ENCODE measurements at regions not wholly inside any gene's neighbourhood (a gene's known extent, or its start where the extent isn't known, plus 50 kb on each side); places are given as distances from the start of the nearest gene placed in this dataset.

GRCh38 chr10:47060356-47060755, 149.1 kb downstream of the PTPN20 start:
- H3K4ac ChIP-seq (ENCODE audit: low read depth, low read length): no peak overlapping the region
- H2BK5ac ChIP-seq (ENCODE audit: low read depth, low read length, poor library complexity): no peak overlapping the region
- DNase-seq: no peak
- H3K14ac ChIP-seq (ENCODE audit: low read length): no peak overlapping the region
- H3K27ac ChIP-seq (ENCODE audit: low read depth, low read length): no peak overlapping the region
- no peaks in the 10 kb centered on the region for H3K27me3 ChIP-seq (ENCODE audit: insufficient read depth, low read length)
- H4K8ac ChIP-seq (ENCODE audit: low read depth, low read length): no peak overlapping the region
- H2BK12ac ChIP-seq (ENCODE audit: low read length): no peak overlapping the region
- H2BK120ac ChIP-seq (ENCODE audit: insufficient read depth, low read length, poor library complexity): no peak overlapping the region
- H3K4me1 ChIP-seq (ENCODE audit: control insufficient read depth in 1 of 2, insufficient read depth in 2 of 2, low read length in 2 of 2): no peaks in the 10 kb centered on the region
- no peak overlapping the region for H3K23ac ChIP-seq (ENCODE audit: low read length)
- H3K4me3 ChIP-seq (ENCODE audit: low read depth, low read length): no peak overlapping the region
- H3K4me2 ChIP-seq (ENCODE audit: low read length): no peak overlapping the region
- no peak overlapping the region for H3K9ac ChIP-seq (ENCODE audit: low read length)
- no peak overlapping the region for H4K91ac ChIP-seq (ENCODE audit: low read depth, low read length)
- no CpG with 5 or more reads among the region's 5 CpGs for WGBS (ENCODE audit: extremely low coverage, insufficient coverage, insufficient read length)
- H3K79me1 ChIP-seq (ENCODE audit: low read length): no peaks in the 10 kb centered on the region
- H2AK5ac ChIP-seq (ENCODE audit: low read length): no peak overlapping the region
- no peaks in the 10 kb centered on the region for H3K36me3 ChIP-seq (ENCODE audit: control insufficient read depth in 1 of 2, insufficient read depth in 2 of 2, low read length in 2 of 2)
- no peak overlapping the region for H4K12ac ChIP-seq (ENCODE audit: low read depth, low read length)
- no peak overlapping the region for H3K18ac ChIP-seq (ENCODE audit: low read length)
- H3K9me3 ChIP-seq (ENCODE audit: insufficient read depth, low read depth, low read length): no peaks in the 10 kb centered on the region
- no peak overlapping the region for H2AFZ ChIP-seq (ENCODE audit: insufficient read depth, low read length, poor library complexity)
- no peaks in the 10 kb centered on the region for H3K79me2 ChIP-seq (ENCODE audit: control insufficient read depth, insufficient read depth, low read length, poor library complexity)

- no peaks in the 10 kb centered on the region for H3K79me2 ChIP-seq (ENCODE audit: control insufficient read depth, insufficient read depth, low read length, poor library complexity)
- no peak overlapping the region for H4K91ac ChIP-seq (ENCODE audit: low read depth, low read length)
- no peaks in the 10 kb centered on the region for H3K36me3 ChIP-seq (ENCODE audit: control insufficient read depth in 1 of 2, insufficient read depth in 2 of 2, low read length in 2 of 2)
- no peak overlapping the region for H3K4me2 ChIP-seq (ENCODE audit: low read length)
- no peak overlapping the region for H3K23ac ChIP-seq (ENCODE audit: low read length)
- H4K8ac ChIP-seq (ENCODE audit: low read depth, low read length): no peak overlapping the region
- H3K4ac ChIP-seq (ENCODE audit: low read depth, low read length): no peak overlapping the region
- no peaks in the 10 kb centered on the region for H3K79me1 ChIP-seq (ENCODE audit: low read length)
- DNase-seq: no peak
- H3K4me1 ChIP-seq (ENCODE audit: control insufficient read depth in 1 of 2, insufficient read depth in 2 of 2, low read length in 2 of 2): no peaks in the 10 kb centered on the region
- no peak overlapping the region for H2AFZ ChIP-seq (ENCODE audit: insufficient read depth, low read length, poor library complexity)
- no peak overlapping the region for H2BK12ac ChIP-seq (ENCODE audit: low read length)
- no peak overlapping the region for H3K27ac ChIP-seq (ENCODE audit: low read depth, low read length)
- WGBS (ENCODE audit: extremely low coverage, insufficient coverage, insufficient read length): no CpG with 5 or more reads among the region's 8 CpGs
- no peak overlapping the region for H3K9ac ChIP-seq (ENCODE audit: low read length)
- no peak overlapping the region for H4K12ac ChIP-seq (ENCODE audit: low read depth, low read length)
- no peak overlapping the region for H3K14ac ChIP-seq (ENCODE audit: low read length)
- H3K18ac ChIP-seq (ENCODE audit: low read length): no peak overlapping the region
- no peak overlapping the region for H3K4me3 ChIP-seq (ENCODE audit: low read depth, low read length)
- no peak overlapping the region for H2BK120ac ChIP-seq (ENCODE audit: insufficient read depth, low read length, poor library complexity)
- H2AK5ac ChIP-seq (ENCODE audit: low read length): no peak overlapping the region
- no peak overlapping the region for H2BK5ac ChIP-seq (ENCODE audit: low read depth, low read length, poor library complexity)
- no peaks in the 10 kb centered on the region for H3K27me3 ChIP-seq (ENCODE audit: insufficient read depth, low read length)
- no peaks in the 10 kb centered on the region for H3K9me3 ChIP-seq (ENCODE audit: insufficient read depth, low read depth, low read length)
Observed at GRCh38 chr10:47060993-47061500, 149.8 kb downstream of the PTPN20 start.

DNA sequence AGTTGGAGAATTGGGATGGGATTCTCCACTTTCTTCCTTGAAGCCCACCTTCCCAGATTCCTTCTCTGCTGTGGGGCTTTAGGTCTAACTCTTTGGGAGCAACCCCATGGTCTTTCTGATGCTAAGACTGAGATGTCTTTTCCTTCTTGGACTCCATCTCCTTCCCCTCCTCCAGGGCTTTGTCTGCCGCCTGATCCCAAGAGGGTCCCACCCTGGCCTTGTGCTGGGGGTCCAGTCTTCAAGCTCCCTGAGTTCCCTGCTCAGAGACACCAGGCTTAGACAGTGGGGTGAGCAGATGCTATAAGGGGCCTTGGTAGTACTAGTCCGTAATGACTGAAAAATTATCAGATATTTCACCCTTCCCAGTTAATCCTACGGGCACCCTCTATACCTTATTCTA, 150.5 kb downstream of the PTPN20 start:
- no peak overlapping the region for H2BK120ac ChIP-seq (ENCODE audit: insufficient read depth, low read length, poor library complexity)

DNA sequence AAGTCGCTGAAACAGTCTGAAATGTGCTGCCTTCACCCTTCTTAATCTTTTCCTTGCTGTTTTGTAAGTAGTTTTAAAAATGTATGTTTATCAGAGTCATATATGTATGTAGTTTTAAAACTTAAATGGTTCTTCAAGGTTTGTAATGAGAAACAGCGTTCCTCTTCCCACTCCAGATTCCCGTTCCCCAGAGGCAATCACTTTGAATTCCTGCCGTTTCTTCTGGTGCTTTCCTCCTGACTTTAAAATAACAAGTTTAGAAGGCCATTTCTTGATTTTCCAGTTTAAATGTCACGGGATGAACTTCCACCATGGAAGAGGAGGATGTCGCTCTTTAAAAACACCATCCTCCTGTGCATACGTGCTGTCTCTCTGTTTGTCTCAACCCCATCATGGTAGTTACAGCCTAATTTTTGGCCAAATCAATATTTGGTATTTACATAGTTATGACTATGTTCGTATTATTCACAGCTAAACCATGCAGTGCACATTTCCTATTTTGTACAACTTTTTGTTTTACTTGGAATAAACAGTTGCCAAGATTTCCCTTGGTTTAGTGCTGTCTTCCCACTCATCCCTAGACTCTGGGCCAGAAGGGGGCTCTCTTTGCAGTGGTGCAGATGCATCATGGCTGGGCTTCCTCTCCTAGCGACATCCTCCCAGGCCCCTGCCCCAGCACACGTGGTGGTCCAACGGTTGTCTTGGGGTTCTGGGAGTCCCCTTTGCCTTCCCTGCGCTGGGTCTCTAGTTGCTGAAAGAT, 151.4 kb downstream of the PTPN20 start:
- no peak overlapping the region for H4K12ac ChIP-seq (ENCODE audit: low read depth, low read length)
- WGBS (ENCODE audit: extremely low coverage, insufficient coverage, insufficient read length): no CpG with 5 or more reads among the region's 12 CpGs

More for the DNA sequence above, 150.5 kb downstream of the PTPN20 start:
- H3K9ac ChIP-seq (ENCODE audit: low read length): no peak overlapping the region
- H3K4me3 ChIP-seq (ENCODE audit: low read depth, low read length): no peak overlapping the region
- H3K4me2 ChIP-seq (ENCODE audit: low read length): no peak overlapping the region
- H3K9me3 ChIP-seq (ENCODE audit: insufficient read depth, low read depth, low read length): no peaks in the 10 kb centered on the region
- H4K91ac ChIP-seq (ENCODE audit: low read depth, low read length): no peak overlapping the region
- no peak overlapping the region for H4K8ac ChIP-seq (ENCODE audit: low read depth, low read length)
- no peaks in the 10 kb centered on the region for H3K36me3 ChIP-seq (ENCODE audit: control insufficient read depth in 1 of 2, insufficient read depth in 2 of 2, low read length in 2 of 2)
- H2AFZ ChIP-seq (ENCODE audit: insufficient read depth, low read length, poor library complexity): no peak overlapping the region
- H3K23ac ChIP-seq (ENCODE audit: low read length): no peak overlapping the region
- H2BK12ac ChIP-seq (ENCODE audit: low read length): no peak overlapping the region
- no peaks in the 10 kb centered on the region for H3K4me1 ChIP-seq (ENCODE audit: control insufficient read depth in 1 of 2, insufficient read depth in 2 of 2, low read length in 2 of 2)
- no peak overlapping the region for H3K27ac ChIP-seq (ENCODE audit: low read depth, low read length)
- no peak overlapping the region for H4K12ac ChIP-seq (ENCODE audit: low read depth, low read length)
- H2AK5ac ChIP-seq (ENCODE audit: low read length): no peak overlapping the region
- no peak for DNase-seq
- H3K27me3 ChIP-seq (ENCODE audit: insufficient read depth, low read length): no peaks in the 10 kb centered on the region
- H3K14ac ChIP-seq (ENCODE audit: low read length): no peak overlapping the region
- no peaks in the 10 kb centered on the region for H3K79me2 ChIP-seq (ENCODE audit: control insufficient read depth, insufficient read depth, low read length, poor library complexity)
- no peak overlapping the region for H2BK5ac ChIP-seq (ENCODE audit: low read depth, low read length, poor library complexity)
- no CpG with 5 or more reads among the region's 3 CpGs for WGBS (ENCODE audit: extremely low coverage, insufficient coverage, insufficient read length)
- H3K18ac ChIP-seq (ENCODE audit: low read length): no peak overlapping the region
- H3K79me1 ChIP-seq (ENCODE audit: low read length): no peaks in the 10 kb centered on the region
- no peak overlapping the region for H3K4ac ChIP-seq (ENCODE audit: low read depth, low read length)

More for the DNA sequence above, 151.4 kb downstream of the PTPN20 start:
- Histone ChIP-seq H3K9me3 (ENCODE audit: insufficient read depth, low read depth, low read length) (no peaks in the 10 kb centered on the region), H2BK120ac (ENCODE audit: insufficient read depth, low read length, poor library complexity) (no peak overlapping the region), H4K8ac (ENCODE audit: low read depth, low read length) (no peak overlapping the region), H2BK12ac (ENCODE audit: low read length) (no peak overlapping the region), H3K14ac (ENCODE audit: low read length) (no peak overlapping the region), H3K79me2 (ENCODE audit: control insufficient read depth, insufficient read depth, low read length, poor library complexity) (no peaks in the 10 kb centered on the region), H2BK5ac (ENCODE audit: low read depth, low read length, poor library complexity) (no peak overlapping the region), H3K27me3 (ENCODE audit: insufficient read depth, low read length) (no peaks in the 10 kb centered on the region), H3K9ac (ENCODE audit: low read length) (no peak overlapping the region), H3K4me2 (ENCODE audit: low read length) (no peak overlapping the region), H4K91ac (ENCODE audit: low read depth, low read length) (no peak overlapping the region), H3K18ac (ENCODE audit: low read length) (no peak overlapping the region), H3K4me3 (ENCODE audit: low read depth, low read length) (no peak overlapping the region), H2AFZ (ENCODE audit: insufficient read depth, low read length, poor library complexity) (no peak overlapping the region), H3K27ac (ENCODE audit: low read depth, low read length) (no peak overlapping the region), H3K79me1 (ENCODE audit: low read length) (no peaks in the 10 kb centered on the region), H3K4ac (ENCODE audit: low read depth, low read length) (no peak overlapping the region), H3K23ac (ENCODE audit: low read length) (no peak overlapping the region), H3K4me1 (ENCODE audit: control insufficient read depth in 1 of 2, insufficient read depth in 2 of 2, low read length in 2 of 2) (no peaks in the 10 kb centered on the region), H2AK5ac (ENCODE audit: low read length) (no peak overlapping the region), H3K36me3 (ENCODE audit: control insufficient read depth in 1 of 2, insufficient read depth in 2 of 2, low read length in 2 of 2) (no peaks in the 10 kb centered on the region)
- peak in 1 of 2 donors; percentile 32 for DNase-seq
